GM23338 (cell line): ENCODE measurements at regions not wholly inside any gene's neighbourhood (a gene's known extent, or its start where the extent isn't known, plus 50 kb on each side); places are given as distances from the start of the nearest gene placed in this dataset.
"Not testable (repeated sequence)": the region's sequence is repeated elsewhere in the genome, so short reads cannot be mapped to it uniquely, and the experiment has no call there.

ENCODE experiments used
- ATAC-seq: fragments of 200-7000 bp; cut with Tn5 transposase; 3 replicates; pipeline ENCODE4 v1.9.1; 2020
- DNase-seq: peaks from one replicate; pipeline ENCODE4 v3.0.0-alpha.2; 2015; ENCODE audit warnings: low spot score
- H2AFZ ChIP-seq: fragments of 200-600 bp; sonication (generic); 2 replicates; pipeline ENCODE4 v1.8.0; 2016; ENCODE audit warnings: antibody characterized with exemption, mild to moderate bottlenecking, moderate library complexity
- H3F3A ChIP-seq: fragments of 200-600 bp; sonication (generic); replicated peaks from 2 replicates; pipeline ENCODE4 v1.8.0; 2017; ENCODE audit warnings: antibody characterized with exemption, mixed run types, low read depth
- H3K27ac ChIP-seq: fragments of 200-600 bp; sonication (generic); 2 replicates; pipeline ENCODE4 v1.6.1; 2016; ENCODE audit warnings: low read depth
- H3K27me3 ChIP-seq: fragments of 200-600 bp; sonication (generic); 2 replicates; pipeline ENCODE4 v1.8.0; 2016; ENCODE audit warnings: mild to moderate bottlenecking, mixed run types, moderate library complexity; ENCODE audit not compliant: insufficient read depth
- H3K36me3 ChIP-seq: fragments of 200-600 bp; sonication (generic); 2 replicates; pipeline ENCODE4 v1.8.0; 2016; ENCODE audit warnings: mild to moderate bottlenecking; ENCODE audit not compliant: insufficient read depth
- H3K4me1 ChIP-seq: fragments of 200-600 bp; sonication (generic); 2 replicates; pipeline ENCODE4 v1.8.0; 2016; ENCODE audit warnings: mild to moderate bottlenecking, moderate library complexity; ENCODE audit not compliant: insufficient read depth
- H3K4me2 ChIP-seq: fragments of 200-600 bp; sonication (generic); 2 replicates; pipeline ENCODE4 v1.7.1; 2017; ENCODE audit warnings: mixed run types
- H3K4me3 ChIP-seq: fragments of 200-600 bp; sonication (generic); 2 replicates; pipeline ENCODE4 v1.6.1; 2016; ENCODE audit warnings: mixed run types
- H3K79me2 ChIP-seq: fragments of 200-600 bp; sonication (generic); replicated peaks from 2 replicates; pipeline ENCODE4 v1.8.0; 2017; ENCODE audit warnings: mild to moderate bottlenecking; ENCODE audit not compliant: insufficient read depth
- H3K9me2 ChIP-seq: fragments of 200-600 bp; sonication (generic); 2 replicates; pipeline ENCODE4 v1.8.0; 2017; ENCODE audit not compliant: insufficient read depth
- H4K20me1 ChIP-seq: fragments of 200-600 bp; sonication (generic); replicated peaks from 2 replicates; pipeline ENCODE4 v1.8.0; 2017; ENCODE audit warnings: mild to moderate bottlenecking; ENCODE audit not compliant: insufficient read depth
- H3K27ac Mint-ChIP-seq: 2 replicates; pipeline ENCODE4 v1.8.0; 2020; ENCODE audit warnings: inconsistent platforms, mild to moderate bottlenecking, moderate library complexity, mixed read lengths
- H3K27me3 Mint-ChIP-seq: 3 replicates; pipeline ENCODE4 v1.8.0; 2022; ENCODE audit warnings: low read depth, mild to moderate bottlenecking, moderate library complexity, mixed read lengths, inconsistent platforms; ENCODE audit not compliant: insufficient read depth, poor library complexity
- H3K36me3 Mint-ChIP-seq: 3 replicates; pipeline ENCODE4 v1.8.0; 2021; ENCODE audit warnings: low read depth, mild to moderate bottlenecking, inconsistent platforms, moderate library complexity, mixed read lengths
- H3K4me1 Mint-ChIP-seq: 3 replicates; pipeline ENCODE4 v1.8.0; 2020; ENCODE audit warnings: mild to moderate bottlenecking, inconsistent platforms, mixed read lengths
- H3K4me3 Mint-ChIP-seq: 3 replicates; pipeline ENCODE4 v1.8.0; 2021; ENCODE audit warnings: moderate library complexity, mild to moderate bottlenecking, inconsistent platforms, mixed read lengths
- H3K9me3 Mint-ChIP-seq: 3 replicates; pipeline ENCODE4 v1.8.0; 2020; ENCODE audit warnings: moderate library complexity, mild to moderate bottlenecking, inconsistent platforms, mixed read lengths

GRCh38 chr3:125901473-125901872 lies 67.5 kb upstream of the ROPN1B start:
- not testable (repeated sequence) for H2AFZ ChIP-seq, H3F3A ChIP-seq, H3K79me2 ChIP-seq, H3K36me3 ChIP-seq, H3K27ac ChIP-seq, H3K4me3 Mint-ChIP-seq, H3K27me3 ChIP-seq, DNase-seq, ATAC-seq, H3K27me3 Mint-ChIP-seq, H4K20me1 ChIP-seq, H3K4me2 ChIP-seq, H3K4me1 Mint-ChIP-seq, H3K4me1 ChIP-seq, H3K4me3 ChIP-seq, H3K9me2 ChIP-seq
- H3K36me3 Mint-ChIP-seq, result peaks cover 29% of the 10 kb centered on the region
- 0 out of 2 replicates have a peak overlapping the region, but pooled peaks have one; percentile 24 for H3K27ac Mint-ChIP-seq
- H3K9me3 Mint-ChIP-seq, result peaks cover 12% of the 10 kb centered on the region

GRCh38 chr3:125903780-125904455 lies 65.1 kb upstream of the ROPN1B start:
- ATAC-seq, H3K4me3 ChIP-seq, H3K36me3 ChIP-seq, H4K20me1 ChIP-seq, H2AFZ ChIP-seq, H3K27ac Mint-ChIP-seq, H3K27me3 Mint-ChIP-seq, H3K79me2 ChIP-seq, DNase-seq, H3K4me1 ChIP-seq, H3K27me3 ChIP-seq, H3K4me1 Mint-ChIP-seq, H3K9me2 ChIP-seq, H3K4me2 ChIP-seq, H3K4me3 Mint-ChIP-seq, H3K27ac ChIP-seq, H3F3A ChIP-seq: not testable (repeated sequence)
- Mint-ChIP-seq H3K36me3 (peaks cover 29% of the 10 kb centered on the region), H3K9me3 (peaks cover 12% of the 10 kb centered on the region)

GRCh38 chr3:125907279-125907678 lies 61.7 kb upstream of the ROPN1B start:
- H3F3A ChIP-seq, H3K4me3 ChIP-seq, DNase-seq, H3K4me2 ChIP-seq, H3K27ac ChIP-seq, H3K36me3 ChIP-seq, H3K27ac Mint-ChIP-seq, H2AFZ ChIP-seq, H3K27me3 ChIP-seq, H3K27me3 Mint-ChIP-seq, H3K79me2 ChIP-seq, H3K9me2 ChIP-seq, H4K20me1 ChIP-seq, H3K4me3 Mint-ChIP-seq, ATAC-seq, H3K4me1 ChIP-seq: not testable (repeated sequence)
- peaks cover 11% of the 10 kb centered on the region for H3K4me1 Mint-ChIP-seq
- peaks cover 12% of the 10 kb centered on the region for H3K9me3 Mint-ChIP-seq
- peaks cover 19% of the 10 kb centered on the region for H3K36me3 Mint-ChIP-seq

- not testable (repeated sequence) for H3K9me2 ChIP-seq, H3K27me3 ChIP-seq, H4K20me1 ChIP-seq, H3K27ac ChIP-seq, DNase-seq, H3K4me3 ChIP-seq, ATAC-seq, H3K36me3 ChIP-seq, H3F3A ChIP-seq, H2AFZ ChIP-seq, H3K27me3 Mint-ChIP-seq, H3K9me3 Mint-ChIP-seq, H3K79me2 ChIP-seq, H3K4me1 ChIP-seq, H3K36me3 Mint-ChIP-seq, H3K27ac Mint-ChIP-seq, H3K4me3 Mint-ChIP-seq, H3K4me2 ChIP-seq
- peaks cover 20% of the 10 kb centered on the region for H3K4me1 Mint-ChIP-seq
Observed at GRCh38 chr3:125910851-125911250, 58.1 kb upstream of the ROPN1B start.

- peak overlapping the region; percentile 56; the same call in 1 of the 2 replicates for H2AFZ ChIP-seq
- H3K9me3 Mint-ChIP-seq, DNase-seq: not testable (repeated sequence)
Observed at GRCh38 chr3:125914608-125915436, 54.2 kb upstream of the ROPN1B start.

More at GRCh38 chr3:125914608-125915436, 54.2 kb upstream of the ROPN1B start:
- Mint-ChIP-seq H3K4me1 (peaks cover 13% of the 10 kb centered on the region; the same call in 2 of the 3 replicates), H3K4me3 (peak overlapping the region; percentile 88)
- H3K79me2 ChIP-seq, H3K36me3 Mint-ChIP-seq, H3K27ac ChIP-seq, H3K9me2 ChIP-seq, H3K36me3 ChIP-seq, H3K27ac Mint-ChIP-seq, H3K27me3 ChIP-seq, H4K20me1 ChIP-seq, H3K4me1 ChIP-seq, H3K27me3 Mint-ChIP-seq, ATAC-seq, H3F3A ChIP-seq: not testable (repeated sequence)
- H3K4me3 ChIP-seq, result peak overlapping the region; percentile 75
- H3K4me2 ChIP-seq, result peak overlapping the region; percentile 92
